HG03571 (cell line): ENCODE measurements at regions not wholly inside any gene's neighbourhood (a gene's known extent, or its start where the extent isn't known, plus 50 kb on each side); places are given as distances from the start of the nearest gene placed in this dataset.

Source experiments
- ATAC-seq: cut with Tn5 transposase; IDR thresholded peaks from one replicate; pipeline ENCODE4 v1.9.1; 2021; ENCODE audit not compliant: unreplicated experiment

DNA sequence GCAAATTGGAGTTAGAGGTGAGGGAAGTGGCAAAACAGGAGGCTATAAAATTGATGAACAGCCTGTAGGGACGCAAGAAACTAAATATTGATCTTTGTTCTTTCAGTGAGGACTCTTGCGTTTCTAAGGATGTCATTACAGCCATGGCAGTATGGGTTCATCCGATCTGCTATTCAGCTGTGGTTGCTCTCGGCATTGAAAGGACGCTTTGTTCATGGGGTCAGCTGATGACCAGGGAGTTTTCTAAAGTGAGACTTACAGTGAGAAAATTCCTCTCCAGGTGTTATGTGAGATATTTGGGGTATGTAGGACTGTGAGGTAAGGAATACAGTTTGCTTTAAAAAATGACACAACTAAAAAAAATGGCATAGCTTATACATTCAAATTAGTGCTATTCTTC, 52.7 kb upstream of the PELI1 start:
- no peak for ATAC-seq

DNA sequence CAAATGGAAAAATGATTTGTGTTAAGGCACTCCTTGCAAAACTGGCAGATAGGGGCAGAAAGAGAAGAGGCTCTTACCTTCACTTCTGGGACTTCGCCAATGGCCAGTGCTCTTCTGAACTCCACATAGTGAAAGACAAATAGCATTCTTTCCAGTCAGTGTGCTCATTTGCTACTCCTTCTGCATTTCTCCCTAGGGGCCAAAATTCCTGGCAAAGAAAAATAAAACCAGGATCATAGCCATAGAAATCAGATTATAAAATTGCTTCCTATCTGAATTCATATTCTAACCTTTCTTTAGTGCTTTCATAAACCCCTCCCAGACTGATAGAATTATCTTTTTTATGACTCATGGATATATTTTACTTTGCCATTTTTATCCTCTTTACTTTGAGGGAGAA, 56.9 kb upstream of the PELI1 start:
- no peak for ATAC-seq

DNA sequence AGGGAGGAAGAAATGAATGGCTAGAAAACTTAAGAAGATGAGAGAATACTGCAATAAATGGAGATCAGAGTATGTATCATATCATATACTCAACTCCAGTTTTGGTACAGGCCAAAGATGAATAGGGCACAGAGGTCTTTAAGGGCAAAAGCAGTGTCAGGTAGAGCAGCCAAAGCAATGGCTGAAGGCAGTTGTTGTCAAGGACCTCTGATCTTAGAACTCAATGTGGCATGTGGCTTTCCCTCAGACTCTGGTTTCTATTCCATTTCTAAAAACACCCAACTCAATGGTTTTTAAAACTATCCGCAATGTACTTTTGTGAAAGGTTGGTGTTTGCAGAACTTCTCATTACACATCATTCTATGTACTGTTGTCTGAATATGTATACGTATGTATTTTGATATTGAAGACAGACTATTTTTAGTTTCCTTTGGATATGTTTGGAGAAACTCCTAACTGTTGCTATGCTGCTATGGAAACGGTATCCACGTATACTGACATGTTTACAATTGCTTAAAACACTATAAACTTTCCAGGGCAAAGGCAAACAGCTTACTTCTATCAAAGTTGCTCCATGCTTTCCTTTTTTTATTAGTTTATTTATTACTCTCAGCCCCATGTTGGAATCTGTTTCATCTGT, 58.1 kb upstream of the PELI1 start:
- no peak for ATAC-seq

- no peak for ATAC-seq
Observed at GRCh38 chr2:64203131-64203857, 59.1 kb upstream of the PELI1 start.

GRCh38 chr2:64203858-64204632, 59.8 kb upstream of the PELI1 start:
- peak; percentile 70 for ATAC-seq

GRCh38 chr2:64204703-64205102, 60.5 kb upstream of the PELI1 start:
- ATAC-seq, result no peak

GRCh38 chr2:64205415-64205814, 61.2 kb upstream of the PELI1 start:
- ATAC-seq, result no peak

- no peak for ATAC-seq
Observed at GRCh38 chr2:64207573-64207972, 63.4 kb upstream of the PELI1 start.

DNA sequence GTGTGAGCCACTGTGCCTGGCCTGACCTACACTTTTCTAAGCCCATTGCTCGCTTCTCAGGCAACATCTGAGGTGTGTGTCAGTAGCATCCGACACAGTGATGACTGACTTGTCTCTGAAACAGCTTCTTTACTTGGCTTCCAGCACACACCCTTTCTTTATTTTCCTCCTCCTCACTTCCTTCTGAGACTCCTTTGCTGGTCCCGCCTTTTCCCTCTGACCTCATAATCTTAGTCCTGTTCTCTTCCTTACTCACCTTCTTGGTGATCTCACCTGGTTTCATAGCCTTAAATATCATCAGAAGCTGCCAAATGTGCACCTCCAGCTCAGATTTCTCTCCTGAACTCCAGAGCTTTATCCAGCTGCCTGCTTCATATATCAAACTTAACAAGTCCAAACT, 66.6 kb upstream of the PELI1 start:
- ATAC-seq, result no peak

DNA sequence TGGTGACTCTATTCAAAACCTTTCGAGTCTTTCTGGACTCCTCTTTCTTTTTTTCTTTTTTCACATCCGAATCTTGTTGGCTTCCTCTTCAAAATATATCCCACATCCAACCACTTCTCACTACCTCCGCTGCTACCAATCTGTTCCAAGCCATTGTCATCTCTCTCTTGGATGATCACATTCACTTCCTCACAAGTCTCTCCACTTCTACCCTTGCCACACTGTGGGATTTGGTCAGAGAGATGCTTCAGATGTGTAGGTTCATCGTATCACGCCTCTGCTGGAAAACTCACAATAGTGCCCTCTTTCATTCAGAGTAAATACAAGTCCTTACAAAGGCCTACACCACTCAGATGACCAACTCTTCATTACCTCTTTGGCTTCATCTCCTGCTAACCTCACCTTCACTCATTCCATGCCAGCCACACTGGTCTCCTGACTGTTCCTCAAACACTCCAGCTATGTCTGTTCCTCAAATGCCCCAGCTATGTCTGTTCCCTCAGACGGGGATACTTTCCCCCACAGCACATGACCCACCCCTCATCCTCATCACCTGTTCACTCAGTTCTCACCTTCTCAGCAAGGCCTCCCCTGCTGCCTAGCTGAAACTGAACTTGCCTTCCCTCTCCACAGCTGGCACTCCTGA, 67.2 kb upstream of the PELI1 start:
- no peak for ATAC-seq

GRCh38 chr2:64212346-64212745, 68.1 kb upstream of the PELI1 start:
- no peak for ATAC-seq

DNA sequence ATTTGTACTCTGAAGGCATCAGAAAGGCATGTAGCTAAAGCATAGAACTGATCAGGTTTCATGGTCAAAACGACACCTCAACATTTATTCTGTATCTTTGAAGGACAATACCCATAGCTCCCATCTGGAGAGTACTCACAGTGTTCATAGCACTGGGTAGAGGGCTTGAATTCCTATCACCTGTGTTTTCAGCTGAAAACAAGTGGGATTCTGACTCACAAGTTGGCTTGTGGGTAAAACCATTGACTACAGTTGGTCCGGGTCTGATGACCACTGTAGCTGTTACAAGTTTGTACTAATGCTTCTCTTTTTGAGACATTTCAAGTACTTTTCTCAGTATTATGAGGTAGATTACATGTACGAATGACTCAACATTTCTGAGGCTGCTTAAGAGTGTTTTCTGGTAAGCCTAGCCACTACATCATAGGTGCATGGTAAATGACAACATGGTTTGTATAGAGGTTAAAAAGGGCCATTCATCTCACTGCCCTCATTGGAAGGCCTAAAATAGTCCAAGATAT, 68.6 kb upstream of the PELI1 start:
- ATAC-seq, result no peak

GRCh38 chr2:64213532-64214275, 69.5 kb upstream of the PELI1 start:
- ATAC-seq, result peak; percentile 37

GRCh38 chr2:64214281-64215115, 70.3 kb upstream of the PELI1 start:
- ATAC-seq, result peak; percentile 62

- no peak for ATAC-seq
Observed at GRCh38 chr2:64217198-64217869, 73.1 kb upstream of the PELI1 start.

GRCh38 chr2:64218137-64218802, 74.0 kb upstream of the PELI1 start:
- no peak for ATAC-seq

DNA sequence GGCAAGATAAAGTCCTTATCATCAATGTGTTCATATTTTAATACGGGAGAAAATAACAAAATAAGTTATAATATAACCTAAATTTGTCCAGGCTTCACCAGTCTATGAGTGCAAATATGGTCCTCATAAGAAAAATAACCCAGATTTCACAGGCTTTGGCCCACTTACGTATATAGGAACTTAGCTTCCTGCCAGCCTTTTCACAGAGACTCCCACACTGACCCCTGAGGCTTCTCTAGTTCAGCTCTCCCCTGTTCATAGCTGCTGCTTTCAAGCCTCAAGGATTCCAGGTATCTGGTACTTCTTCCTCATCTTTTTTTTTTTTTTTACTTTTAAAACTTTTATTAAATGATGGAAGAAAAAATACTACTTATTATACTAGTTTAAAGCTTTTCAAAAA, 74.9 kb upstream of the PELI1 start:
- ATAC-seq, result no peak

DNA sequence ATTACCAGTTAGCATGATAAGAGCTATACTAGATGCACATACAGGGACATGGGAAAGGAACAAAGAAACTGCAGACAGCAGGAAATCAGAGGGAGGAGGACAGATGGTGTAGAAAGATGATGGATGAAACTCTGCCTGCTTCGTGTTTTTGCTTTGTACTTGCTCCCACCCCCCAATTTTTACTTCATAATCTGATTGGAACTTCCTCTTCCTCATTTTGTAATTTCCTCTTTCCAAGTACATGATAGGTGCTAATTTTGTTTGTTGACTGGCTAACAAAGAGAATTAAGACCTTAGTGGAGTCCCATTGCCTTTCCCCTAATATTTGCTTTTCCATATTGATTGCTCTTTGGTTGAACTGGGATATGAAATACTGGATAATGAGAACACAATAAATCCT, 76.0 kb upstream of the PELI1 start:
- no peak for ATAC-seq
